ENCODE measurements at regions not wholly inside any gene's neighbourhood (a gene's known extent, or its start where the extent isn't known, plus 50 kb on each side); places are given as distances from the start of the nearest gene placed in this dataset.

DNA sequence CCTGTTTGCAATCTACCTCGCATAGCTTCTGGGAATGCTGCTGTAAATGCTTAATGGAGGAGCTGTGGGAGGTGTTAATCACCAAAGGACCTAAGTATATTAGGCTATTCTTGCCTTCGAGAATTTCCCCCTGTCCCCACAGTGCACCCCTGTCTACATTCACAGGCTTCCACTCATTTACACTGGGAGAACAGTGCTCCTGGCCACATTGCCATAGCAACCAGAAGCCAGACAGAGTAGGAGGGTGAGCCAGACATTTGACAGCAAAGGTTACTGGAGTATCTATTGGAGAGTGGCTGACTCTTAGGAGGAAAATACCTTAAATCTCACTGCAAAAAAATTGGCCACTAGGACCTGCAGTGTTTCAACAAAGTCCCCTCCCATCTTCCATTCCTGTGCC lies 185.9 kb upstream of the PBDC1 start:
- no peak for TF ChIP-seq EZH2 (IDR thresholded peaks at IDR 0.05; ENCODE audit: low read depth)
- TF ChIP-seq, protein P1, sequence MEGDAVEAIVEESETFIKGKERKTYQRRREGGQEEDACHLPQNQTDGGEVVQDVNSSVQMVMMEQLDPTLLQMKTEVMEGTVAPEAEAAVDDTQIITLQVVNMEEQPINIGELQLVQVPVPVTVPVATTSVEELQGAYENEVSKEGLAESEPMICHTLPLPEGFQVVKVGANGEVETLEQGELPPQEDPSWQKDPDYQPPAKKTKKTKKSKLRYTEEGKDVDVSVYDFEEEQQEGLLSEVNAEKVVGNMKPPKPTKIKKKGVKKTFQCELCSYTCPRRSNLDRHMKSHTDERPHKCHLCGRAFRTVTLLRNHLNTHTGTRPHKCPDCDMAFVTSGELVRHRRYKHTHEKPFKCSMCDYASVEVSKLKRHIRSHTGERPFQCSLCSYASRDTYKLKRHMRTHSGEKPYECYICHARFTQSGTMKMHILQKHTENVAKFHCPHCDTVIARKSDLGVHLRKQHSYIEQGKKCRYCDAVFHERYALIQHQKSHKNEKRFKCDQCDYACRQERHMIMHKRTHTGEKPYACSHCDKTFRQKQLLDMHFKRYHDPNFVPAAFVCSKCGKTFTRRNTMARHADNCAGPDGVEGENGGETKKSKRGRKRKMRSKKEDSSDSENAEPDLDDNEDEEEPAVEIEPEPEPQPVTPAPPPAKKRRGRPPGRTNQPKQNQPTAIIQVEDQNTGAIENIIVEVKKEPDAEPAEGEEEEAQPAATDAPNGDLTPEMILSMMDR (conservative IDR thresholded peaks at IDR 0.05), result no peak
